BE2C (cell line): ENCODE measurements at regions not wholly inside any gene's neighbourhood (a gene's known extent, or its start where the extent isn't known, plus 50 kb on each side); places are given as distances from the start of the nearest gene placed in this dataset.

Experiments used
- DNase-seq: peaks from one replicate; pipeline ENCODE4 v3.0.0-alpha.2; 2020
- H3K27me3 ChIP-seq: fragments of 250-450 bp; sonication (Bioruptor Pico); 2 replicates; pipeline ENCODE4 v1.5.1; 2020; ENCODE audit warnings: mild to moderate bottlenecking
- H3K36me3 ChIP-seq: fragments of 250-450 bp; sonication (Bioruptor Pico); 2 replicates; pipeline ENCODE4 v1.5.1; 2020; ENCODE audit warnings: mild to moderate bottlenecking
- H3K4me1 ChIP-seq: fragments of 250-450 bp; sonication (Bioruptor Pico); 2 replicates; pipeline ENCODE4 v1.5.1; 2020
- H3K4me3 ChIP-seq: 2 replicates; pipeline ENCODE4 v1.5.1; 2011; ENCODE audit warnings: low read depth, low read length
- H3K9me3 ChIP-seq: fragments of 250-450 bp; sonication (Bioruptor Pico); 2 replicates; pipeline ENCODE4 v1.5.1; 2020
- CTCF ChIP-seq: IDR thresholded peaks from 2 replicates; pipeline ENCODE4 v1.5.1; 2012; ENCODE audit warnings: mild to moderate bottlenecking, low read depth, low read length

- no peak overlapping the region for H3K4me3 ChIP-seq
- no peak for TF ChIP-seq CTCF
Measured at GRCh38 chr1:63710308-63710707, 63.5 kb upstream of the ROR1 start.

GRCh38 chr1:63710761-63711380 lies 62.9 kb upstream of the ROR1 start:
- H3K4me3 ChIP-seq, result no peak overlapping the region
- H3K27me3 ChIP-seq, result no peaks in the 10 kb centered on the region
- no peaks in the 10 kb centered on the region for H3K9me3 ChIP-seq
- no peak for TF ChIP-seq CTCF
- no peaks in the 10 kb centered on the region for H3K36me3 ChIP-seq
- no peak for DNase-seq
- H3K4me1 ChIP-seq, result no peaks in the 10 kb centered on the region

More at GRCh38 chr1:63710308-63710707, 63.5 kb upstream of the ROR1 start:
- H3K27me3 ChIP-seq, result no peaks in the 10 kb centered on the region
- H3K9me3 ChIP-seq, result no peaks in the 10 kb centered on the region
- no peaks in the 10 kb centered on the region for H3K36me3 ChIP-seq
- no peaks in the 10 kb centered on the region for H3K4me1 ChIP-seq
- no peak for DNase-seq

- DNase-seq, result no peak
- no peak for TF ChIP-seq CTCF
- no peaks in the 10 kb centered on the region for H3K36me3 ChIP-seq
- no peaks in the 10 kb centered on the region for H3K4me1 ChIP-seq
- no peaks in the 10 kb centered on the region for H3K27me3 ChIP-seq
- H3K9me3 ChIP-seq, result no peaks in the 10 kb centered on the region
- no peak overlapping the region for H3K4me3 ChIP-seq
Measured at GRCh38 chr1:63713041-63713440, 60.8 kb upstream of the ROR1 start.

GRCh38 chr1:63713627-63714481 lies 60.0 kb upstream of the ROR1 start:
- TF ChIP-seq CTCF, result no peak
- Histone ChIP-seq H3K27me3 (no peaks in the 10 kb centered on the region), H3K4me1 (no peaks in the 10 kb centered on the region), H3K4me3 (no peak overlapping the region), H3K9me3 (no peaks in the 10 kb centered on the region), H3K36me3 (no peaks in the 10 kb centered on the region)
- DNase-seq, result no peak

GRCh38 chr1:63714482-63714760 lies 59.4 kb upstream of the ROR1 start:
- H3K4me3 ChIP-seq, result no peak overlapping the region
- no peaks in the 10 kb centered on the region for H3K36me3 ChIP-seq
- no peak for DNase-seq
- H3K9me3 ChIP-seq, result no peaks in the 10 kb centered on the region
- no peaks in the 10 kb centered on the region for H3K27me3 ChIP-seq
- TF ChIP-seq CTCF, result no peak
- no peaks in the 10 kb centered on the region for H3K4me1 ChIP-seq

GRCh38 chr1:63717511-63718065 lies 56.2 kb upstream of the ROR1 start:
- no peaks in the 10 kb centered on the region for H3K36me3 ChIP-seq
- no peak overlapping the region for H3K4me3 ChIP-seq
- H3K27me3 ChIP-seq, result no peaks in the 10 kb centered on the region
- no peak for DNase-seq
- no peak for TF ChIP-seq CTCF
- H3K4me1 ChIP-seq, result no peaks in the 10 kb centered on the region; the same call in 1 of the 2 replicates
- no peaks in the 10 kb centered on the region for H3K9me3 ChIP-seq
